SK-N-SH treated with all-trans-retinoic acid at 6 μM for 48 hours (cell line): ENCODE measurements at regions not wholly inside any gene's neighbourhood (a gene's known extent, or its start where the extent isn't known, plus 50 kb on each side); places are given as distances from the start of the nearest gene placed in this dataset.

Experiments used
- ATAC-seq: fragments of 200-7000 bp; cut with Tn5 transposase; 3 replicates; pipeline ENCODE4 v1.9.1; 2020; ENCODE audit warnings: mild to moderate bottlenecking, moderate library complexity
- ARNTL ChIP-seq: fragments of 450-650 bp; formaldehyde crosslinking; IDR thresholded peaks from 2 replicates; pipeline ENCODE4 v1.5.0; 2020; ENCODE audit warnings: low read depth, mild to moderate bottlenecking, moderate library complexity, borderline replicate concordance
- BACH2 ChIP-seq: fragments of 250-450 bp; sonication (Bioruptor Pico); IDR thresholded peaks from 2 replicates; pipeline ENCODE4 v1.9.0; 2021; ENCODE audit warnings: mild to moderate bottlenecking, borderline replicate concordance
- CREB5 ChIP-seq: fragments of 250-450 bp; sonication (Bioruptor Pico); IDR thresholded peaks from 2 replicates; pipeline ENCODE4 v1.5.1; 2020; ENCODE audit warnings: low read depth, mild to moderate bottlenecking, moderate library complexity
- CSDC2 ChIP-seq: fragments of 250-450 bp; sonication (Bioruptor Pico); IDR thresholded peaks from 2 replicates; pipeline ENCODE4 v1.5.0; 2020; ENCODE audit warnings: mild to moderate bottlenecking, moderate library complexity
- ESRRG ChIP-seq: fragments of 250-450 bp; sonication (Bioruptor Pico); IDR thresholded peaks from 2 replicates; pipeline ENCODE4 v1.6.1; 2021; ENCODE audit warnings: mild to moderate bottlenecking
- GLIS3 ChIP-seq: fragments of 250-450 bp; sonication (Bioruptor Pico); IDR thresholded peaks from 2 replicates; pipeline ENCODE4 v1.5.0; 2020; ENCODE audit warnings: mild to moderate bottlenecking, moderate library complexity
- ISL1 ChIP-seq: fragments of 250-450 bp; sonication (Bioruptor Pico); IDR thresholded peaks from 2 replicates; pipeline ENCODE4 v2.1.2; 2022; ENCODE audit warnings: mild to moderate bottlenecking, moderate library complexity
- OSR1 ChIP-seq: fragments of 250-450 bp; sonication (Bioruptor Pico); IDR thresholded peaks from 2 replicates; pipeline ENCODE4 v1.8.0; 2022; ENCODE audit warnings: moderate library complexity, mild to moderate bottlenecking, inconsistent platforms
- POU6F1 ChIP-seq: fragments of 250-450 bp; sonication (Bioruptor Pico); IDR thresholded peaks from 2 replicates; pipeline ENCODE4 v1.8.0; 2021; ENCODE audit warnings: low read depth, mild to moderate bottlenecking, moderate library complexity, borderline replicate concordance
- PPARA ChIP-seq: fragments of 250-450 bp; sonication (Bioruptor Pico); IDR thresholded peaks from 2 replicates; pipeline ENCODE4 v1.5.0; 2020; ENCODE audit warnings: mild to moderate bottlenecking, borderline replicate concordance
- RARB ChIP-seq: fragments of 250-450 bp; sonication (Bioruptor Pico); IDR thresholded peaks from 2 replicates; pipeline ENCODE4 v1.8.0; 2021; ENCODE audit warnings: mild to moderate bottlenecking, moderate library complexity
- SNAI2 ChIP-seq: fragments of 250-450 bp; sonication (Bioruptor Pico); IDR thresholded peaks from 2 replicates; pipeline ENCODE4 v1.5.0; 2020; ENCODE audit warnings: mild to moderate bottlenecking, moderate library complexity
- TCF4 ChIP-seq: fragments of 250-450 bp; sonication (Bioruptor Pico); IDR thresholded peaks from 2 replicates; pipeline ENCODE4 v1.8.0; 2021; ENCODE audit warnings: mild to moderate bottlenecking, moderate library complexity, borderline replicate concordance
- TOX ChIP-seq: fragments of 250-450 bp; sonication (Bioruptor Pico); IDR thresholded peaks from 2 replicates; pipeline ENCODE4 v1.8.0; 2021; ENCODE audit warnings: mild to moderate bottlenecking, moderate library complexity, borderline replicate concordance
- TSHZ2 ChIP-seq: fragments of 250-450 bp; sonication (Bioruptor Pico); IDR thresholded peaks from 2 replicates; pipeline ENCODE4 v1.5.0; 2020; ENCODE audit warnings: mild to moderate bottlenecking, moderate library complexity
- ZFP3 ChIP-seq: fragments of 250-450 bp; sonication (Bioruptor Pico); IDR thresholded peaks from 2 replicates; pipeline ENCODE4 v1.5.0; 2020; ENCODE audit warnings: mild to moderate bottlenecking, moderate library complexity
- ZFP30 ChIP-seq: fragments of 450-650 bp; formaldehyde crosslinking; IDR thresholded peaks from 2 replicates; pipeline ENCODE4 v1.5.0; 2022; ENCODE audit warnings: mild to moderate bottlenecking, moderate library complexity
- ZNF565 ChIP-seq: fragments of 450-650 bp; formaldehyde crosslinking; conservative IDR thresholded peaks from 2 replicates; pipeline ENCODE4 v1.5.0; 2020; ENCODE audit warnings: low read depth, mild to moderate bottlenecking, moderate library complexity
- ZNF70 ChIP-seq: fragments of 450-650 bp; formaldehyde crosslinking; IDR thresholded peaks from 2 replicates; pipeline ENCODE4 v1.5.0; 2020; ENCODE audit warnings: mild to moderate bottlenecking, moderate library complexity
- ZNF8 ChIP-seq: fragments of 450-650 bp; formaldehyde crosslinking; IDR thresholded peaks from 2 replicates; pipeline ENCODE4 v1.5.0; 2020; ENCODE audit warnings: mild to moderate bottlenecking, moderate library complexity
- TF ChIP-seq, protein P1 (sequence below): fragments of 250-450 bp; sonication (Bioruptor Pico); IDR thresholded peaks from 2 replicates; pipeline ENCODE4 v1.8.0; 2020; ENCODE audit warnings: mild to moderate bottlenecking, moderate library complexity, borderline replicate concordance
- TF ChIP-seq, protein P2 (sequence below): fragments of 250-450 bp; sonication (Bioruptor Pico); IDR thresholded peaks from 2 replicates; pipeline ENCODE4 v1.5.1; 2021; ENCODE audit warnings: mild to moderate bottlenecking, moderate library complexity

DNA sequence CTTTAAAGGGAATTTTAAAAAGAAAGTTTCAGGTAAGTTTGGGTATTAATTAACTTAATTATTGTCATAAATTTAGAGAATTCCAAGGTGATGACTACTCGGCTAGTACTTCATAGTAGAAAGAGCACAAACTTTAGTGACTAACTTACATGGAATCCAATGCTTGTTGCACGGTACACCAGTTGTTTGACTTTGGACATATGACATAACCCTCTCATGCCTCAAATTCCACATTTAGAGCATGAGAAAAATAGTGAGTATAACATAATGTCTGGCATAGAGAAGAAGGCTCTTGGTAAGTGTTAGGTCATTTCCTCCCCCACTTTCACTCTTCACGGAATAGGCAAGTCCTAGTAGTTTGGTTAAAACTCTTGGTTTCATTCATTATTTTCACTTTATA, 1249.4 kb upstream of the SLC10A2 start:
- no peak for TF ChIP-seq ZNF70 (CRISPR knock-in tag)
- TF ChIP-seq ARNTL, result no peak
- no peak for TF ChIP-seq ZFP3
- TF ChIP-seq POU6F1 (CRISPR knock-in tag), result no peak
- no peak for TF ChIP-seq TCF4 (CRISPR knock-in tag)
- TF ChIP-seq RARB (CRISPR knock-in tag), result no peak
- TF ChIP-seq TOX (CRISPR knock-in tag), result no peak
- TF ChIP-seq SNAI2 (CRISPR knock-in tag), result no peak
- TF ChIP-seq ISL1 (CRISPR knock-in tag), result peak; percentile 77
- 0 out of 2 replicates have a peak, but pooled peaks have one; percentile 16 for TF ChIP-seq CSDC2 (CRISPR knock-in tag)
- TF ChIP-seq ZNF8 (CRISPR knock-in tag), result no peak
- no peak for TF ChIP-seq BACH2 (CRISPR knock-in tag)
- peak; percentile 66; the same call in 1 of the 2 replicates for TF ChIP-seq CREB5 (CRISPR knock-in tag)
- TF ChIP-seq ZFP30 (CRISPR knock-in tag), result no peak
- TF ChIP-seq GLIS3 (CRISPR knock-in tag), result no peak
- no peak for TF ChIP-seq PPARA (CRISPR knock-in tag)
- TF ChIP-seq TSHZ2 (CRISPR knock-in tag), result no peak
- TF ChIP-seq, protein P1, sequence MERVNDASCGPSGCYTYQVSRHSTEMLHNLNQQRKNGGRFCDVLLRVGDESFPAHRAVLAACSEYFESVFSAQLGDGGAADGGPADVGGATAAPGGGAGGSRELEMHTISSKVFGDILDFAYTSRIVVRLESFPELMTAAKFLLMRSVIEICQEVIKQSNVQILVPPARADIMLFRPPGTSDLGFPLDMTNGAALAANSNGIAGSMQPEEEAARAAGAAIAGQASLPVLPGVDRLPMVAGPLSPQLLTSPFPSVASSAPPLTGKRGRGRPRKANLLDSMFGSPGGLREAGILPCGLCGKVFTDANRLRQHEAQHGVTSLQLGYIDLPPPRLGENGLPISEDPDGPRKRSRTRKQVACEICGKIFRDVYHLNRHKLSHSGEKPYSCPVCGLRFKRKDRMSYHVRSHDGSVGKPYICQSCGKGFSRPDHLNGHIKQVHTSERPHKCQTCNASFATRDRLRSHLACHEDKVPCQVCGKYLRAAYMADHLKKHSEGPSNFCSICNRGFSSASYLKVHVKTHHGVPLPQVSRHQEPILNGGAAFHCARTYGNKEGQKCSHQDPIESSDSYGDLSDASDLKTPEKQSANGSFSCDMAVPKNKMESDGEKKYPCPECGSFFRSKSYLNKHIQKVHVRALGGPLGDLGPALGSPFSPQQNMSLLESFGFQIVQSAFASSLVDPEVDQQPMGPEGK, result no peak
- TF ChIP-seq ZNF565 (CRISPR knock-in tag), result no peak
- no peak for TF ChIP-seq ESRRG (CRISPR knock-in tag)
- TF ChIP-seq, protein P2, sequence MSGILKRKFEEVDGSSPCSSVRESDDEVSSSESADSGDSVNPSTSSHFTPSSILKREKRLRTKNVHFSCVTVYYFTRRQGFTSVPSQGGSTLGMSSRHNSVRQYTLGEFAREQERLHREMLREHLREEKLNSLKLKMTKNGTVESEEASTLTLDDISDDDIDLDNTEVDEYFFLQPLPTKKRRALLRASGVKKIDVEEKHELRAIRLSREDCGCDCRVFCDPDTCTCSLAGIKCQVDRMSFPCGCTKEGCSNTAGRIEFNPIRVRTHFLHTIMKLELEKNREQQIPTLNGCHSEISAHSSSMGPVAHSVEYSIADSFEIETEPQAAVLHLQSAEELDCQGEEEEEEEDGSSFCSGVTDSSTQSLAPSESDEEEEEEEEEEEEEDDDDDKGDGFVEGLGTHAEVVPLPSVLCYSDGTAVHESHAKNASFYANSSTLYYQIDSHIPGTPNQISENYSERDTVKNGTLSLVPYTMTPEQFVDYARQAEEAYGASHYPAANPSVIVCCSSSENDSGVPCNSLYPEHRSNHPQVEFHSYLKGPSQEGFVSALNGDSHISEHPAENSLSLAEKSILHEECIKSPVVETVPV (CRISPR knock-in tag), result no peak
- TF ChIP-seq OSR1 (CRISPR knock-in tag), result no peak
- TF ChIP-seq, all 23 proteins: peak for 3
- ATAC-seq, result peak; percentile 91

- ATAC-seq, result peak; percentile 25; the same call in 2 of the 3 replicates
- TF ChIP-seq GLIS3 (CRISPR knock-in tag), result no peak
- TF ChIP-seq TSHZ2 (CRISPR knock-in tag), result no peak
- TF ChIP-seq ISL1 (CRISPR knock-in tag), result no peak
- TF ChIP-seq RARB (CRISPR knock-in tag), result no peak
- TF ChIP-seq SNAI2 (CRISPR knock-in tag), result no peak
- no peak for TF ChIP-seq POU6F1 (CRISPR knock-in tag)
- TF ChIP-seq ZNF8 (CRISPR knock-in tag), result no peak
- no peak for TF ChIP-seq ESRRG (CRISPR knock-in tag)
- no peak for TF ChIP-seq CSDC2 (CRISPR knock-in tag)
- no peak for TF ChIP-seq TCF4 (CRISPR knock-in tag)
Observed at GRCh38 chr13:104314926-104315535, 1248.8 kb upstream of the SLC10A2 start.
